Body of pancreas (tissue), 4 donors: ENCODE measurements at regions not wholly inside any gene's neighbourhood (a gene's known extent, or its start where the extent isn't known, plus 50 kb on each side); places are given as distances from the start of the nearest gene placed in this dataset.

Source experiments
- ATAC-seq: fragments of 150-250 bp; one replicate; pipeline ENCODE4 v1.9.1; 2016
- DNase-seq, 4 donors: peaks; one replicate each; pipeline ENCODE4 v3.0.0-alpha.2; 2019
- H3K27ac ChIP-seq, 4 donors: fragments of 200-600 bp; sonication (generic); 1 replicate in 3 of 4; 2 replicates in 1 of 4; pipeline versions ENCODE4 v1.5.1 to v1.6.1; 2016 to 2019; ENCODE audit warnings: mild to moderate bottlenecking in 1 of 4, mixed read lengths in 1 of 4, moderate library complexity in 1 of 4
- H3K27me3 ChIP-seq, 2 donors: fragments of 200-600 bp; sonication (generic); one replicate each; pipeline ENCODE4 v1.6.0; 2016; ENCODE audit warnings: mild to moderate bottlenecking in 1 of 2
- H3K36me3 ChIP-seq, 2 donors: fragments of 200-600 bp; sonication (generic); replicated peaks in 1 of 2; 2 replicates each; pipeline ENCODE4 v1.5.1; 2016; ENCODE audit warnings: low read depth in 2 of 2; ENCODE audit not compliant: insufficient read depth in 1 of 2
- H3K4me1 ChIP-seq: fragments of 200-600 bp; sonication (generic); one replicate; pipeline ENCODE4 v1.6.0; 2016
- H3K4me3 ChIP-seq, 2 donors: fragments of 200-600 bp; sonication (generic); 1 replicate in 1 of 2; 2 replicates in 1 of 2; pipeline ENCODE4 v1.5.1; 2016 to 2019
- H3K9me3 ChIP-seq, 3 donors: fragments of 200-600 bp; sonication (generic); 1 replicate in 2 of 3; 2 replicates in 1 of 3; pipeline ENCODE4 v1.5.1; 2016
- POLR2A ChIP-seq, 3 donors: fragments of 450-650 bp; IDR thresholded peaks; one replicate each; pipeline ENCODE4 v1.6.1; 2016; ENCODE audit warnings: antibody characterized with exemption in 3 of 3, mild to moderate bottlenecking in 2 of 3
- WGBS, 2 donors: methylation state at CpG; one replicate each; pipeline ENCODE4 v1.1.5; 2017; 5-methylcytosine and 5-hydroxymethylcytosine counted together
- intact Hi-C: fragments of 100-400 bp; cut with DNase I; formaldehyde crosslinking; loops from one replicate; pipeline ENCODE4 v1.15.1; 2023
- TF ChIP-seq, protein P1 (sequence below), 7 experiments: fragments of 450-650 bp in 4 of 7; fragments of 200-600 bp in 3 of 7; sonication (generic) in 3 of 7; IDR thresholded peaks; one replicate each; pipeline ENCODE4 v1.5.1; 2016 to 2019; ENCODE audit warnings: antibody characterized with exemption in 7 of 7

DNA sequence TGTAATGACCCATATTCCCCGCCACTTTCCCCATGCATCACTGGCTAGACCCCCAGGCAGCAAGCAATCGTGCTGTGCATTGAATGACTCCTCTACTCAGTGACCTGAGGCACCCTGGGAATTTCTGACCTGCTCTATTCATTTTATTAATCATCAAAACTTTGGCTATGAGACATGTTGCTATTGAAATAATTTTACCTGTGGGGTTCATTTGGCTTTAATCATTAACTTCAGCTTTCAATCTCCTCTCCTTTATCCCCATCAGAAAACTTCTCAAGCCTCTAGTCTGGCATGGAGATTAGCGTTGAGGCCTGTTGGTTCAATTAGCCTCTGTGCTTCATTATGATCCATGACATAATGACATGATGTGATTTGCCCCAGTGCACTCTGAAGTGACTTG lies 429.0 kb downstream of the ZNF608 start:
- DNase-seq (no peak), ATAC-seq (no peak)
- H3K9me3 ChIP-seq = no peaks in the 10 kb centered on the region
- H3K4me3 ChIP-seq = no peak overlapping the region
- no peak for TF ChIP-seq POLR2A (IDR thresholded peaks at IDR 0.05)
- TF ChIP-seq, protein P1, sequence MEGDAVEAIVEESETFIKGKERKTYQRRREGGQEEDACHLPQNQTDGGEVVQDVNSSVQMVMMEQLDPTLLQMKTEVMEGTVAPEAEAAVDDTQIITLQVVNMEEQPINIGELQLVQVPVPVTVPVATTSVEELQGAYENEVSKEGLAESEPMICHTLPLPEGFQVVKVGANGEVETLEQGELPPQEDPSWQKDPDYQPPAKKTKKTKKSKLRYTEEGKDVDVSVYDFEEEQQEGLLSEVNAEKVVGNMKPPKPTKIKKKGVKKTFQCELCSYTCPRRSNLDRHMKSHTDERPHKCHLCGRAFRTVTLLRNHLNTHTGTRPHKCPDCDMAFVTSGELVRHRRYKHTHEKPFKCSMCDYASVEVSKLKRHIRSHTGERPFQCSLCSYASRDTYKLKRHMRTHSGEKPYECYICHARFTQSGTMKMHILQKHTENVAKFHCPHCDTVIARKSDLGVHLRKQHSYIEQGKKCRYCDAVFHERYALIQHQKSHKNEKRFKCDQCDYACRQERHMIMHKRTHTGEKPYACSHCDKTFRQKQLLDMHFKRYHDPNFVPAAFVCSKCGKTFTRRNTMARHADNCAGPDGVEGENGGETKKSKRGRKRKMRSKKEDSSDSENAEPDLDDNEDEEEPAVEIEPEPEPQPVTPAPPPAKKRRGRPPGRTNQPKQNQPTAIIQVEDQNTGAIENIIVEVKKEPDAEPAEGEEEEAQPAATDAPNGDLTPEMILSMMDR (IDR thresholded peaks at IDR 0.05) = no peak
- H3K4me1 ChIP-seq = no peaks in the 10 kb centered on the region
- H3K27ac ChIP-seq = no peak overlapping the region
- H3K36me3 ChIP-seq = no peaks in the 10 kb centered on the region
- intact Hi-C loops = loop anchor here (10.0 kb wide), 1 partner anchor 1127 kb away; no protein-coding TSS in a partner anchor
- no peaks in the 10 kb centered on the region for H3K27me3 ChIP-seq
- WGBS, 2 donors = 71 to 81% methylated on average over 3 of the region's 3 CpGs

DNA sequence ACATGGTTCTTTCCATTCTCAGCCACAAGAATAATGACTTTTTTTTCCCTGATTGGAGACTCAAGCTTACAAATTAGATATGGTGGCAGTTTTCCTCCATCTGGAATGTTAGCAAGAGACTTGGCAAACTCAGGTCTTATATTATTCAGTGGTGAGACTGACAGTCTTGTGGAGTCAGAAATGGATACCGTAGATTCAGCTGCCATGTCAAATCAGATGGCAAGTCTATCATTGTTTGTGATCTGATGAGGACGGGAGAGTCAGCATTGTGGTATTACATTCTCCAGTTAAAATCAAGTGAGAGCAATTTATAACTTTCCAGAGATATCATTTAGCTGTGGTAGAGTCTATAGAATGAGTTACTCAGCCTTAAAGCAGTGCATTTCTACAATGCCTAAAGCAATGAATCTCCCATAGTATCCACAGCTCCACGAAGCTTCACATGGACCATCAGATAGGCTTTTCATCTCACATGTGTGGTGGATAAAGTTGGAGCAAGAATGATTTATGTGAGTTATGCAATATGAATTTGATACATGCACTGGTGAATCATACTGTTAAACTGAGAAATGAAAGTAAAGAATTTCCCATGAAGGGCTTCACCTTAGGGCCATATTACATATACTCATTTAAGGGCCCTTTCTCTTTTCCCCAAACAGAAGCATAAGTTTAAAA lies 430.6 kb downstream of the ZNF608 start:
- Histone ChIP-seq H3K36me3 (no peaks in the 10 kb centered on the region), H3K4me1 (no peaks in the 10 kb centered on the region), H3K9me3 (no peaks in the 10 kb centered on the region), H3K4me3 (no peak overlapping the region), H3K27ac (no peak overlapping the region), H3K27me3 (no peaks in the 10 kb centered on the region)
- DNase-seq = no peak
- 96% methylated on average over 3 of the region's 3 CpGs for WGBS, 2 donors
- intact Hi-C loops = loop anchor here (10.0 kb wide), 1 partner anchor 1129 kb away; no protein-coding TSS in a partner anchor
- ATAC-seq = no peak
- TF ChIP-seq, protein P1 (IDR thresholded peaks at IDR 0.05) = no peak
- TF ChIP-seq POLR2A (IDR thresholded peaks at IDR 0.05) = no peak

DNA sequence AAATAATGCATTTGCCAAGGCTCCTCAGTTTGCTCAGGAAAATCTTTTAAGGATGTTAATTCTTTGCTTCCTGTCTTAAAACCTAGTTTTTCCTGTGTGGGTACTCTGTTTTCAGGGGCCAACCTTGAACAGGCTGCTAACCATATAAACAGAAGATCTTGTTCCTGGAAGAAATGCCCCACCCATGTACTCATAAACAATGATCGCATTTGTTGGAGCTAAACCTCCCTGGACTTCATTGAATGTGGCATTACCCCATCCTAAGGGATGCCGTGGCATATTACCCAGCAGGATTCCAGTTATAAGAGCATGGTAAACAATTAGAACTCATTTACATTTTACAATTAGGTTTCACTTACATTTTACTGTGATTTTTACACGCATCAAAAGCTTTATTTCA lies 436.0 kb downstream of the ZNF608 start:
- 81 to 83% methylated on average over 3 of the region's 3 CpGs for WGBS, 2 donors
- intact Hi-C loops = loop anchor here (10.0 kb wide), 1 partner anchor 1134 kb away; no protein-coding TSS in a partner anchor
- Histone ChIP-seq H3K27me3 (no peaks in the 10 kb centered on the region), H3K4me3 (no peak overlapping the region), H3K4me1 (no peaks in the 10 kb centered on the region), H3K27ac (no peak overlapping the region), H3K9me3 (no peaks in the 10 kb centered on the region), H3K36me3 (no peaks in the 10 kb centered on the region)
- TF ChIP-seq POLR2A (IDR thresholded peaks at IDR 0.05) = no peak
- TF ChIP-seq, protein P1 (IDR thresholded peaks at IDR 0.05) = no peak
- DNase-seq = no peak
- no peak for ATAC-seq

DNA sequence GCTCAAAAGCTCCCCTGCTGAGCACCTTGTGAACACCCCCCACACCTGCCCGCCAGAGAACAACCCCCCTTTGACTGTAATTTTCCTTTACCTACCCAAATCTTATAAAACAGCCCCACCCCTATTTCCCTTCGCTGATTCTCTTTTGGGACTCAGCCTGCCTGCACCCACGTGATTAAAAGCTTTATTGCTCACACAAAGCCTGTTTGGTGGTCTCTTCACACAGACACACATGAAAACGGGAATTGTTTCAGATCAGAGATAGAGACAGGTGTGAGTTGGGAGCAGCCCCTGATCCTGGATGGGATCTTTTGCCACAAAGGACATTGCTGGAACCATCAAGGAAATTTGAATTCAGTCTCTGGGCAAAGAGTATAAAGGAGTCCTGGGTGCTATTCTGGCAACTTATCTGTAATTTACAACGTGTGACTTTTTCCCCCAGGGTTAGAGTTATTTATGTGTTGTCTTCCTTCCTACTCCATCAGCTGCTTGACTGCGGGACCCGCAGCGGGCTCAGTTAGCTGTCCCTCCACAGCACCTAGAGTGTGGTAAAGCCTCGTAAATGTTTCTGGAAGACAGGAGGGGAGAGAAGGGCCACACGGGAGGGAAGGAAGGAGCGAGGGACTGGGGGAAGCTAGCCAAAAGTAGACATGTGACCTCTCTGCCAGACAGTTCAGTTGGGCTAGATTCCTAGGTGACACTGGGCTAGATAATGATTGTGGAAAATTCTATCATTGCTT lies 437.0 kb downstream of the ZNF608 start:
- DNase-seq = no peak
- Histone ChIP-seq H3K27me3 (no peaks in the 10 kb centered on the region), H3K27ac (no peak overlapping the region), H3K36me3 (no peaks in the 10 kb centered on the region), H3K4me1 (no peaks in the 10 kb centered on the region), H3K4me3 (no peak overlapping the region), H3K9me3 (no peaks in the 10 kb centered on the region)
- no peak for ATAC-seq
- no peak for TF ChIP-seq POLR2A (IDR thresholded peaks at IDR 0.05)
- TF ChIP-seq, protein P1 (IDR thresholded peaks at IDR 0.05) = no peak
- intact Hi-C loops = no loop called here
- WGBS, 2 donors = 57 to 67% methylated on average over 11 of the region's 11 CpGs
